ENCODE measurements at regions not wholly inside any gene's neighbourhood (a gene's known extent, or its start where the extent isn't known, plus 50 kb on each side); places are given as distances from the start of the nearest gene placed in this dataset.

- TF ChIP-seq PHF8 (IDR thresholded peaks at IDR 0.05; ENCODE audit: borderline replicate concordance, low read depth) (no peak), ZNF302 (CRISPR knock-in tag; IDR thresholded peaks at IDR 0.05) (no peak), POLR2A (IDR thresholded peaks at IDR 0.05; ENCODE audit: low read length) (no peak), POLR2AphosphoS2 (conservative IDR thresholded peaks at IDR 0.05; ENCODE audit: low read length) (no peak), MAFK (IDR thresholded peaks at IDR 0.05; ENCODE audit: partially characterized antibody) (no peak), HOXA7 (CRISPR knock-in tag; IDR thresholded peaks at IDR 0.05) (no peak), JUN (IDR thresholded peaks at IDR 0.05) (no peak), RCOR1 (IDR thresholded peaks at IDR 0.05; ENCODE audit: low read depth, low read length) (no peak), SMC3 (IDR thresholded peaks at IDR 0.05) (no peak), ZSCAN20 (CRISPR knock-in tag; IDR thresholded peaks at IDR 0.05) (no peak), RAD21 (conservative IDR thresholded peaks at IDR 0.05 in 1 of 2, IDR thresholded peaks at IDR 0.05 in 1 of 2) (no peak), BCL3 (IDR thresholded peaks at IDR 0.05) (no peak), MAZ (IDR thresholded peaks at IDR 0.05; ENCODE audit: borderline replicate concordance, low read depth, low read length) (no peak), CBX8 (IDR thresholded peaks at IDR 0.05) (no peak), HES2 (IDR thresholded peaks at IDR 0.05) (no peak), FOSL2 (IDR thresholded peaks at IDR 0.05) (no peak), FOSL2 (CRISPR knock-in tag; IDR thresholded peaks at IDR 0.05) (no peak)
- TF ChIP-seq, protein P1, sequence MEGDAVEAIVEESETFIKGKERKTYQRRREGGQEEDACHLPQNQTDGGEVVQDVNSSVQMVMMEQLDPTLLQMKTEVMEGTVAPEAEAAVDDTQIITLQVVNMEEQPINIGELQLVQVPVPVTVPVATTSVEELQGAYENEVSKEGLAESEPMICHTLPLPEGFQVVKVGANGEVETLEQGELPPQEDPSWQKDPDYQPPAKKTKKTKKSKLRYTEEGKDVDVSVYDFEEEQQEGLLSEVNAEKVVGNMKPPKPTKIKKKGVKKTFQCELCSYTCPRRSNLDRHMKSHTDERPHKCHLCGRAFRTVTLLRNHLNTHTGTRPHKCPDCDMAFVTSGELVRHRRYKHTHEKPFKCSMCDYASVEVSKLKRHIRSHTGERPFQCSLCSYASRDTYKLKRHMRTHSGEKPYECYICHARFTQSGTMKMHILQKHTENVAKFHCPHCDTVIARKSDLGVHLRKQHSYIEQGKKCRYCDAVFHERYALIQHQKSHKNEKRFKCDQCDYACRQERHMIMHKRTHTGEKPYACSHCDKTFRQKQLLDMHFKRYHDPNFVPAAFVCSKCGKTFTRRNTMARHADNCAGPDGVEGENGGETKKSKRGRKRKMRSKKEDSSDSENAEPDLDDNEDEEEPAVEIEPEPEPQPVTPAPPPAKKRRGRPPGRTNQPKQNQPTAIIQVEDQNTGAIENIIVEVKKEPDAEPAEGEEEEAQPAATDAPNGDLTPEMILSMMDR (IDR thresholded peaks at IDR 0.05): no peak
- Histone ChIP-seq H3K27ac (no peak overlapping the region), H3K4me2 (no peak overlapping the region), H3K4me1 (no peaks in the 10 kb centered on the region), H3K9me3 (no peaks in the 10 kb centered on the region), H3K4me3 (no peak overlapping the region)
- 14% methylated on average over 1 of the region's 1 CpG for WGBS (ENCODE audit: missing lambda C conversion rate)
- CTCF ChIA-PET: no interaction called here
- POLR2A ChIA-PET: no interaction called here
- FAIRE-seq: no peak
- no peak for ATAC-seq
- DNase-seq (ENCODE audit: low read depth in 1 of 2, low spot score in 1 of 2): no peak
Measured at GRCh38 chr5:117587111-117587510, 1012.5 kb upstream of the SEMA6A start.

DNA sequence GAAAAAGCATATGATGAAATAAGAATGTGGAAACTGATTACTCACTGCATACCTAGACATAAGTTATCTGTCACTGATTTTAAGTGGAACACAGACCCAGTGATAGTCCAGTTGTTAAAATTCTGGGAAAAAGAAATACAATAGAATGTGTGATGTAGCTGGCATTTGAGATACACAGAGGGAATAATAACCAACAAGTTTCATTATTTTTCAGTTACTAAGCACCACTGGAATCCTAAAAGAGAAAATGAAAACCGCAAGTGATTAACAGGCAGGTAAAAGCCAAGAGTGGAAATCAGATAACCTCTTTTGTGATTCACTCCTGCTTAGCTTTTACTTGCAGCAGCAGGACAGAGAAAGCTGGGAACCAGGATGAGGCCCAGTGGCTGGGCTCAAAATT lies 994.0 kb upstream of the SEMA6A start:
- Histone ChIP-seq H3K9me3 (no peaks in the 10 kb centered on the region), H3K4me1 (no peaks in the 10 kb centered on the region), H3K4me3 (no peak overlapping the region), H3K4me2 (no peak overlapping the region), H3K27ac (no peak overlapping the region)
- FAIRE-seq (no peak), ATAC-seq (no peak), DNase-seq (ENCODE audit: low read depth in 1 of 2, low spot score in 1 of 2) (no peak)
- TF ChIP-seq MAFK (IDR thresholded peaks at IDR 0.05; ENCODE audit: partially characterized antibody) (no peak), RAD21 (conservative IDR thresholded peaks at IDR 0.05 in 1 of 2, IDR thresholded peaks at IDR 0.05 in 1 of 2) (no peak)
- TF ChIP-seq, protein P2, sequence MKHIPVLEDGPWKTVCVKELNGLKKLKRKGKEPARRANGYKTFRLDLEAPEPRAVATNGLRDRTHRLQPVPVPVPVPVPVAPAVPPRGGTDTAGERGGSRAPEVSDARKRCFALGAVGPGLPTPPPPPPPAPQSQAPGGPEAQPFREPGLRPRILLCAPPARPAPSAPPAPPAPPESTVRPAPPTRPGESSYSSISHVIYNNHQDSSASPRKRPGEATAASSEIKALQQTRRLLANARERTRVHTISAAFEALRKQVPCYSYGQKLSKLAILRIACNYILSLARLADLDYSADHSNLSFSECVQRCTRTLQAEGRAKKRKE (CRISPR knock-in tag; IDR thresholded peaks at IDR 0.05; ENCODE audit: low read depth): no peak
- POLR2A ChIA-PET: no interaction called here
- CTCF ChIA-PET: interaction anchor here (0.6 kb wide), 1 partner anchor 33 kb away, joined by 3 read pairs; no protein-coding TSS in a partner anchor
- WGBS (ENCODE audit: missing lambda C conversion rate): 0% methylated on average over 1 of the region's 1 CpG

GRCh38 chr5:117568126-117568525 lies 993.5 kb upstream of the SEMA6A start:
- DNase-seq (ENCODE audit: low read depth in 1 of 2, low spot score in 1 of 2): no peak
- CTCF ChIA-PET: interaction anchor here (0.6 kb wide), 1 partner anchor 33 kb away, joined by 3 read pairs; no protein-coding TSS in a partner anchor
- no peak for ATAC-seq
- H3K4me2 ChIP-seq: no peak overlapping the region
- POLR2A ChIA-PET: no interaction called here
- no peaks in the 10 kb centered on the region for H3K4me1 ChIP-seq
- WGBS (ENCODE audit: missing lambda C conversion rate): 14% methylated on average over 2 of the region's 2 CpGs
- H3K4me3 ChIP-seq: no peak overlapping the region
- H3K9me3 ChIP-seq: no peaks in the 10 kb centered on the region
- TF ChIP-seq ESRRA (IDR thresholded peaks at IDR 0.05; ENCODE audit: borderline replicate concordance, low read length) (no peak), MAZ (IDR thresholded peaks at IDR 0.05; ENCODE audit: borderline replicate concordance, low read depth, low read length) (no peak), TFCP2L1 (CRISPR knock-in tag; IDR thresholded peaks at IDR 0.05) (no peak), PHF8 (IDR thresholded peaks at IDR 0.05; ENCODE audit: borderline replicate concordance, low read depth) (no peak), USF2 (IDR thresholded peaks at IDR 0.05) (no peak), NPAS2 (CRISPR knock-in tag; IDR thresholded peaks at IDR 0.05; ENCODE audit: borderline replicate concordance) (no peak), ZFP36 (IDR thresholded peaks at IDR 0.05; ENCODE audit: borderline replicate concordance, partially characterized antibody) (no peak), SREBF2 (IDR thresholded peaks at IDR 0.05) (no peak)
- no peak overlapping the region for H3K27ac ChIP-seq
- no peak for FAIRE-seq
